Lower leg skin (tissue), 3 donors: ENCODE measurements at regions not wholly inside any gene's neighbourhood (a gene's known extent, or its start where the extent isn't known, plus 50 kb on each side); places are given as distances from the start of the nearest gene placed in this dataset.

Experiments used
- CTCF ChIP-seq, 3 donors: fragments of 450-650 bp; IDR thresholded peaks; one replicate each; pipeline ENCODE4 v1.5.1; 2016; ENCODE audit warnings: antibody characterized with exemption in 3 of 3, mild to moderate bottlenecking in 3 of 3, moderate library complexity in 2 of 3
- POLR2A ChIP-seq, 2 donors: fragments of 450-650 bp; IDR thresholded peaks; one replicate each; pipeline ENCODE4 v1.6.1; 2016 to 2017; ENCODE audit warnings: antibody characterized with exemption in 2 of 2, mild to moderate bottlenecking in 1 of 2, moderate library complexity in 1 of 2

GRCh38 chr15:98381446-98381845, 266.9 kb upstream of the IGF1R start:
- TF ChIP-seq CTCF (IDR thresholded peaks at IDR 0.05) (no peak), POLR2A (IDR thresholded peaks at IDR 0.05) (no peak)
